Pancreas (tissue), 10 donors: ENCODE measurements at regions not wholly inside any gene's neighbourhood (a gene's known extent, or its start where the extent isn't known, plus 50 kb on each side); places are given as distances from the start of the nearest gene placed in this dataset.

ENCODE experiments used
- ATAC-seq, 4 donors: fragments of 200-7000 bp; cut with Tn5 transposase; one replicate each; pipeline versions ENCODE4 v1.8.0 to v1.9.1; 2020; ENCODE audit warnings: mild to moderate bottlenecking in 4 of 4, moderate library complexity in 4 of 4
- DNase-seq, 6 donors: peaks; one replicate each; pipeline ENCODE4 v3.0.0-alpha.2; 2020
- FAIRE-seq: peaks from 2 replicates; lab custom pipeline; 2012; peaks lifted over from hg19 to GRCh38; lab: Jason Lieb, UNC
- H3K27ac ChIP-seq, 4 donors: fragments of 200-600 bp; sonication (generic); 1 replicate in 3 of 4; 2 replicates in 1 of 4; pipeline versions ENCODE4 v1.5.0 to v1.8.0; 2020
- H3K27me3 ChIP-seq, 4 donors: fragments of 200-600 bp; one replicate each; pipeline ENCODE4 v1.8.0; 2021
- H3K36me3 ChIP-seq, 3 donors: fragments of 200-600 bp; sonication (generic) in 1 of 3; one replicate each; pipeline versions ENCODE4 v1.5.0 to v1.8.0; 2020 to 2021
- H3K4me1 ChIP-seq, 3 donors: fragments of 200-600 bp; one replicate each; pipeline ENCODE4 v1.8.0; 2021
- H3K4me3 ChIP-seq, 4 donors: fragments of 200-600 bp; sonication (generic) in 2 of 4; one replicate each; pipeline versions ENCODE4 v1.5.0 to v1.8.0; 2020 to 2021
- H3K9me3 ChIP-seq, 4 donors: fragments of 200-600 bp; one replicate each; pipeline ENCODE4 v1.8.0; 2021
- CTCF ChIP-seq, 4 donors: fragments of 200-600 bp; sonication (generic) in 3 of 4; IDR thresholded peaks; one replicate each; pipeline versions ENCODE4 v1.5.0 to v1.8.0; 2021; ENCODE audit warnings: antibody characterized with exemption in 4 of 4
- WGBS, 2 donors: extraction: QIAGEN DNeasy Blood & Tissue Kit; methylation state at CpG; one replicate each; pipeline ENCODE4 v1.1.7; 2013; 5-methylcytosine and 5-hydroxymethylcytosine counted together
- intact Hi-C, 3 donors: fragments of 100-400 bp; cut with DNase I; formaldehyde crosslinking; loops; one replicate each; pipeline versions ENCODE4 v1.11.1 to v1.14.2; 2022
- donor health status: healthy with polysubstance abuse.
- donor health status: DM: no; HTN: no; CAD: no; lungs with moderate emphysema.
- donor health status: DM: no; HTN: no; CAD: no.
- donor health status: control.
- donor health status: control.
- donor health status: Bipolar disorder and iron deficiency.
- donor health status: DM: yes; HTN: yes; CAD: no.
- donor health status: DM: no; HTN: no; CAD: no.
- donor health status: DM: no; HTN: no; CAD: no.
- donor health status: DM: yes; HTN: yes; CAD: no.

- H3K9me3 ChIP-seq = no peaks in the 10 kb centered on the region
- FAIRE-seq = no peak
- peak in 3 of 4 donors; percentile 19 to 48 (median 36) for ATAC-seq
- peak overlapping the region; percentile 11 to 76 (median 58) for H3K27ac ChIP-seq
- H3K4me1 ChIP-seq = peaks cover 0 to 8% (median 3%) of the 10 kb centered on the region in 3 donors
- TF ChIP-seq CTCF (IDR thresholded peaks at IDR 0.05) = no peak
- 77 to 86% methylated on average over 8 of the region's 8 CpGs for WGBS, 2 donors
- intact Hi-C loops = loop anchor here in 1 of 3 donors (5.0 kb wide), 1 partner anchor 85 kb away; no protein-coding TSS in a partner anchor
- H3K27me3 ChIP-seq = no peaks in the 10 kb centered on the region
- H3K4me3 ChIP-seq = no peak overlapping the region
- DNase-seq = peak in 1 of 6 donors; percentile 29
- no peaks in the 10 kb centered on the region for H3K36me3 ChIP-seq
Observed at GRCh38 chr4:140242357-140243277, 88.6 kb upstream of the MAML3 start.

GRCh38 chr4:140240237-140240636, 86.3 kb upstream of the MAML3 start:
- H3K27me3 ChIP-seq = no peaks in the 10 kb centered on the region
- peaks cover 0 to 11% (median 3%) of the 10 kb centered on the region in 3 donors for H3K4me1 ChIP-seq
- no peaks in the 10 kb centered on the region for H3K36me3 ChIP-seq
- H3K9me3 ChIP-seq = no peaks in the 10 kb centered on the region
- ATAC-seq (no peak), DNase-seq (no peak), FAIRE-seq (no peak)
- H3K27ac ChIP-seq = no peak overlapping the region
- 77 to 82% methylated on average over 6 of the region's 6 CpGs for WGBS, 2 donors
- intact Hi-C loops = loop anchor here in 1 of 3 donors (5.0 kb wide), 1 partner anchor 83 kb away; no protein-coding TSS in a partner anchor
- TF ChIP-seq CTCF (IDR thresholded peaks at IDR 0.05) = no peak
- H3K4me3 ChIP-seq = no peak overlapping the region

DNA sequence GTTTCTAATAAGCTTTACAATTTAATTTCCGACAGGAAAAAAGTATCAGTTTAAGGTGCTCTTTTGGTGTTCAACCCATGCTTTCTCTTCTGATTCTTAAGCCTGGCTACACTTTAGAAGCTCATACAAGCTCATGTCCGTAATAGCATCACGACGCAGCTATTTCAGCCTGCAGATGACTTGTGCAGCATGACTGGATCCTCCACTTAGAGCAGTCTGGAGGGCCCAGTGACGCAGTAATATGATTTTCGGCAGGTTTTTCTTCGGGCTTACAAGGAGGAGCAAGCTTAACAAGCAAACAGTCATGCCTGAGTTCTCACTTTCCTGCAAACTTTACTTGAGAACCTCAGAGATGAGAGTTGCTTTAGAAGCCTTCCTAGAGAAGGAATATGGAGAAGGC, 85.3 kb upstream of the MAML3 start:
- Histone ChIP-seq H3K36me3 (no peaks in the 10 kb centered on the region), H3K27ac (no peak overlapping the region), H3K4me3 (no peak overlapping the region), H3K9me3 (no peaks in the 10 kb centered on the region), H3K4me1 (peaks cover 0 to 11% (median 3%) of the 10 kb centered on the region in 3 donors), H3K27me3 (no peaks in the 10 kb centered on the region)
- intact Hi-C loops = loop anchor here in 1 of 3 donors (10.0 kb wide), 1 partner anchor 75 kb away; no protein-coding TSS in a partner anchor
- no peak for FAIRE-seq
- 81 to 90% methylated on average over 7 of the region's 7 CpGs for WGBS, 2 donors
- no peak for DNase-seq
- ATAC-seq = no peak
- no peak for TF ChIP-seq CTCF (IDR thresholded peaks at IDR 0.05)

- Histone ChIP-seq H3K27ac (peak overlapping the region in 3 of 4 donors; percentile 54 to 77 (median 63)), H3K4me3 (no peak overlapping the region), H3K27me3 (no peaks in the 10 kb centered on the region), H3K36me3 (no peaks in the 10 kb centered on the region), H3K4me1 (peaks cover 0 to 5% (median 0%) of the 10 kb centered on the region in 3 donors), H3K9me3 (no peaks in the 10 kb centered on the region)
- DNase-seq (peak; percentile 55 to 81 (median 73)), ATAC-seq (peak; percentile 67 to 82 (median 75)), FAIRE-seq (no peak)
- TF ChIP-seq CTCF (IDR thresholded peaks at IDR 0.05) = no peak
- intact Hi-C loops = loop anchor here in 1 of 3 donors (10.0 kb wide), 1 partner anchor 74 kb away; no protein-coding TSS in a partner anchor
- 53 to 54% methylated on average over 13 of the region's 13 CpGs for WGBS, 2 donors
Observed at GRCh38 chr4:140238351-140239056, 84.5 kb upstream of the MAML3 start.
